T-helper 17 cell (primary cell): ENCODE measurements at regions not wholly inside any gene's neighbourhood (a gene's known extent, or its start where the extent isn't known, plus 50 kb on each side); places are given as distances from the start of the nearest gene placed in this dataset.

Experiments used
- ATAC-seq: fragments of 150-1000 bp; cut with Tn5 transposase; 2 replicates; pipeline ENCODE4 v1.10.0; 2021; ENCODE audit warnings: mild to moderate bottlenecking, moderate library complexity
- DNase-seq, 3 donors: peaks; one replicate each; pipeline versions ENCODE4 v3.0.0 to v3.0.0-alpha.2; 2020 to 2021
- H3K9me3 ChIP-seq: one replicate; pipeline ENCODE4 v1.7.0; 2013; ENCODE audit warnings: low read length, mild to moderate bottlenecking; ENCODE audit not compliant: control insufficient read depth, poor library complexity, severe bottlenecking
- H3K27ac Mint-ChIP-seq: one replicate; pipeline ENCODE4 v1.8.0; 2022; ENCODE audit warnings: mild to moderate bottlenecking, moderate library complexity, mixed read lengths
- H3K27me3 Mint-ChIP-seq: one replicate; pipeline ENCODE4 v1.8.0; 2022; ENCODE audit warnings: mixed read lengths
- H3K36me3 Mint-ChIP-seq: one replicate; pipeline ENCODE4 v1.8.0; 2022; ENCODE audit warnings: low read depth, mixed read lengths
- H3K4me1 Mint-ChIP-seq: one replicate; pipeline ENCODE4 v1.8.0; 2022; ENCODE audit warnings: mild to moderate bottlenecking, mixed read lengths
- H3K4me3 Mint-ChIP-seq: one replicate; pipeline ENCODE4 v1.8.0; 2022; ENCODE audit warnings: mild to moderate bottlenecking, moderate library complexity, mixed read lengths

- Mint-ChIP-seq H3K27me3 (peaks cover 15% of the 10 kb centered on the region), H3K4me3 (no peak overlapping the region), H3K4me1 (no peaks in the 10 kb centered on the region), H3K36me3 (no peaks in the 10 kb centered on the region), H3K27ac (no peak overlapping the region)
- ATAC-seq = peak; percentile 49
- H3K9me3 ChIP-seq = no peaks in the 10 kb centered on the region
- no peak for DNase-seq
These were observed 63.3 kb upstream of the GALNT5 start for GRCh38 chr2:157194097-157194688.

GRCh38 chr2:157194844-157195243 is 62.7 kb upstream of the GALNT5 start:
- Mint-ChIP-seq H3K27me3 (peaks cover 15% of the 10 kb centered on the region), H3K36me3 (no peaks in the 10 kb centered on the region), H3K4me3 (no peak overlapping the region), H3K4me1 (no peaks in the 10 kb centered on the region), H3K27ac (no peak overlapping the region)
- no peaks in the 10 kb centered on the region for H3K9me3 ChIP-seq
- ATAC-seq = no peak
- no peak for DNase-seq

- H3K4me1 Mint-ChIP-seq = no peaks in the 10 kb centered on the region
- ATAC-seq = no peak
- no peaks in the 10 kb centered on the region for H3K36me3 Mint-ChIP-seq
- no peak overlapping the region for H3K4me3 Mint-ChIP-seq
- H3K27ac Mint-ChIP-seq = no peak overlapping the region
- no peaks in the 10 kb centered on the region for H3K9me3 ChIP-seq
- peaks cover 6% of the 10 kb centered on the region for H3K27me3 Mint-ChIP-seq
- DNase-seq = no peak
These were observed 60.5 kb upstream of the GALNT5 start for GRCh38 chr2:157196956-157197355.

- no peak overlapping the region for H3K27ac Mint-ChIP-seq
- no peak for ATAC-seq
- H3K4me1 Mint-ChIP-seq = no peaks in the 10 kb centered on the region
- H3K36me3 Mint-ChIP-seq = no peaks in the 10 kb centered on the region
- peaks cover 5% of the 10 kb centered on the region for H3K27me3 Mint-ChIP-seq
- DNase-seq = no peak
- H3K4me3 Mint-ChIP-seq = no peak overlapping the region
- no peaks in the 10 kb centered on the region for H3K9me3 ChIP-seq
These were observed 59.7 kb upstream of the GALNT5 start for GRCh38 chr2:157197848-157198247.

GRCh38 chr2:157203651-157204050 is 53.9 kb upstream of the GALNT5 start:
- no peak for ATAC-seq
- H3K4me3 Mint-ChIP-seq = no peak overlapping the region
- no peaks in the 10 kb centered on the region for H3K36me3 Mint-ChIP-seq
- peaks cover 4% of the 10 kb centered on the region for H3K27me3 Mint-ChIP-seq
- no peak for DNase-seq
- H3K9me3 ChIP-seq = no peaks in the 10 kb centered on the region
- no peak overlapping the region for H3K27ac Mint-ChIP-seq
- H3K4me1 Mint-ChIP-seq = no peaks in the 10 kb centered on the region

- Mint-ChIP-seq H3K4me3 (no peak overlapping the region), H3K27me3 (peaks cover 4% of the 10 kb centered on the region), H3K36me3 (no peaks in the 10 kb centered on the region), H3K27ac (no peak overlapping the region), H3K4me1 (no peaks in the 10 kb centered on the region)
- DNase-seq (no peak), ATAC-seq (no peak)
- no peaks in the 10 kb centered on the region for H3K9me3 ChIP-seq
These were observed 53.1 kb upstream of the GALNT5 start for GRCh38 chr2:157204401-157204800.

GRCh38 chr2:157206916-157207315 is 50.6 kb upstream of the GALNT5 start:
- Mint-ChIP-seq H3K4me3 (no peak overlapping the region), H3K27me3 (peaks cover 16% of the 10 kb centered on the region), H3K4me1 (no peaks in the 10 kb centered on the region), H3K27ac (no peak overlapping the region), H3K36me3 (no peaks in the 10 kb centered on the region)
- H3K9me3 ChIP-seq = no peaks in the 10 kb centered on the region
- no peak for ATAC-seq
- DNase-seq = no peak
